Heart right ventricle (tissue), 16 donors: ENCODE measurements at regions not wholly inside any gene's neighbourhood (a gene's known extent, or its start where the extent isn't known, plus 50 kb on each side); places are given as distances from the start of the nearest gene placed in this dataset.

ENCODE experiments used
- ATAC-seq, 8 donors: fragments of 200-7000 bp; cut with Tn5 transposase; one replicate each; pipeline ENCODE4 v1.9.1; 2020; ENCODE audit warnings: mild to moderate bottlenecking in 8 of 8, moderate library complexity in 8 of 8, moderate number of reproducible peaks in 1 of 8
- DNase-seq, 2 donors: peaks; one replicate each; pipeline ENCODE4 v3.0.0-alpha.2; 2020
- H3K27ac ChIP-seq, 10 donors: fragments of 200-600 bp; sonication (generic) in 2 of 10; one replicate each; pipeline versions ENCODE4 v1.5.0 to v1.8.0; 2020 to 2022; ENCODE audit warnings: mild to moderate bottlenecking in 3 of 10
- H3K27me3 ChIP-seq, 7 donors: fragments of 200-600 bp; one replicate each; pipeline ENCODE4 v1.8.0; 2021 to 2022; ENCODE audit warnings: mild to moderate bottlenecking in 2 of 7
- H3K36me3 ChIP-seq, 9 donors: fragments of 200-600 bp; sonication (generic) in 1 of 9; one replicate each; pipeline versions ENCODE4 v1.5.0 to v1.8.0; 2020 to 2022; ENCODE audit warnings: mild to moderate bottlenecking in 2 of 9
- H3K4me1 ChIP-seq, 9 donors: fragments of 200-600 bp; sonication (generic) in 1 of 9; one replicate each; pipeline versions ENCODE4 v1.5.0 to v1.8.0; 2020 to 2022; ENCODE audit warnings: mild to moderate bottlenecking in 4 of 9
- H3K4me3 ChIP-seq, 10 donors: fragments of 200-600 bp; sonication (generic) in 2 of 10; one replicate each; pipeline versions ENCODE4 v1.5.0 to v1.8.0; 2020 to 2022; ENCODE audit warnings: mild to moderate bottlenecking in 7 of 10, moderate library complexity in 2 of 10
- H3K9me3 ChIP-seq, 11 donors: fragments of 200-600 bp in 10 of 11; sonication (generic) in 2 of 11; one replicate each; pipeline versions ENCODE4 v1.5.0 to v1.8.0; 2013 to 2022; ENCODE audit warnings: mild to moderate bottlenecking in 2 of 11, control low read depth in 1 of 11, moderate library complexity in 1 of 11
- WGBS, 2 donors: extraction: QIAGEN DNeasy Blood & Tissue Kit; methylation state at CpG; one replicate each; pipeline ENCODE4 v1.1.7; 2013; ENCODE audit warnings: inconsistent platforms in 1 of 2; 5-methylcytosine and 5-hydroxymethylcytosine counted together
- intact Hi-C, 10 donors: fragments of 100-400 bp; cut with DNase I; formaldehyde crosslinking; loops; one replicate each; pipeline versions ENCODE4 v1.11.1 to v1.14.2; 2022
- TF ChIP-seq, protein P1 (sequence below), 9 donors: fragments of 200-600 bp; sonication (generic) in 2 of 9; IDR thresholded peaks; one replicate each; pipeline versions ENCODE4 v1.5.0 to v1.8.0; 2021 to 2022; ENCODE audit warnings: antibody characterized with exemption in 9 of 9, mild to moderate bottlenecking in 5 of 9, moderate library complexity in 1 of 9
- donor health status: Arrhythmogenic right ventricular cardiomyopathy.
- donor health status: ischemic (EF 13 %, LVEDD 7.1; RV severe dilation, severe dysfunction).
- donor health status: healthy with polysubstance abuse.
- donor health status: DM: no; HTN: yes; CAD: no.
- donor health status: DM: no; HTN: no; CAD: no.
- donor health status: ischemic (EF 25% LVEDD 6.9; RV normal size, moderate dysfunction).
- donor health status: ischemic (EF 25% LVEDD 5.7; RV mildly dilated, moderate dysfunction).
- donor health status: healthy.
- donor health status: DM: yes; HTN: yes; CAD: no.
- donor health status: Ischemic cardiomyopathy.
- donor health status: ischemic (EF 35%, LVEDD 5.7; RV mildly dilated, moderate dysfunction).
- donor health status: nonischemic (EF 11% LVEDD 7.7; RV severe dilation, severe dysfunction).
- donor health status: DM: yes; HTN: yes; CAD: no.
- donor health status: PGD.
- donor health status: ischemic (EF 29% LVEDD 5.4; RV normal size, mild dysfunction).
- donor health status: nonischemic (EF 23%, LVEDD 6.1; RV moderate dilation, normal function).

DNA sequence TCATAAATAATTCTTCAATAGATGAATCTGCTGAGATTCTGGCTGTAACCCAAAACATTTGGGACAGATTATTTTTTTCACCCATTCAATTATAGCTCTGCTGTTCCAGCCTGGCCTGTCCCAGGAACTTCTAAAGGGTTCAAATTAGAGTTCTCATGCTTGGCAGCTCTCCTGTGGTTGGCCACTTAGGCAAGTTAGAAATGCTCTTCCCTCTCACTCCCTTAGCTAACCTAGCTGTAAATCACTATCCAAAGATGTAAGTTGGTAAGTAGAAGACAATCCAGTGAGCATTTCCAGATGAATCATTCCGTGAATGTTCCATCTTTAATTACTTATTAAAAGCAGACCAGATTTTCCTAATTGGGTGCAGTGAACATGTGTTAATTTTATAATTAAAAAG is 760.4 kb upstream of the TBX3 start:
- ATAC-seq (no peak), DNase-seq (no peak)
- H3K4me3 ChIP-seq, result no peak overlapping the region
- 94 to 96% methylated on average over 1 of the region's 1 CpG for WGBS, 2 donors
- intact Hi-C loops, result loop anchor here in 2 of 10 donors (10.0 kb wide), 2 partner anchors 180 to 190 kb away; no protein-coding TSS in a partner anchor
- H3K4me1 ChIP-seq, result peaks cover 0 to 18% (median 8%) of the 10 kb centered on the region in 9 donors
- no peaks in the 10 kb centered on the region for H3K36me3 ChIP-seq
- TF ChIP-seq, protein P1, sequence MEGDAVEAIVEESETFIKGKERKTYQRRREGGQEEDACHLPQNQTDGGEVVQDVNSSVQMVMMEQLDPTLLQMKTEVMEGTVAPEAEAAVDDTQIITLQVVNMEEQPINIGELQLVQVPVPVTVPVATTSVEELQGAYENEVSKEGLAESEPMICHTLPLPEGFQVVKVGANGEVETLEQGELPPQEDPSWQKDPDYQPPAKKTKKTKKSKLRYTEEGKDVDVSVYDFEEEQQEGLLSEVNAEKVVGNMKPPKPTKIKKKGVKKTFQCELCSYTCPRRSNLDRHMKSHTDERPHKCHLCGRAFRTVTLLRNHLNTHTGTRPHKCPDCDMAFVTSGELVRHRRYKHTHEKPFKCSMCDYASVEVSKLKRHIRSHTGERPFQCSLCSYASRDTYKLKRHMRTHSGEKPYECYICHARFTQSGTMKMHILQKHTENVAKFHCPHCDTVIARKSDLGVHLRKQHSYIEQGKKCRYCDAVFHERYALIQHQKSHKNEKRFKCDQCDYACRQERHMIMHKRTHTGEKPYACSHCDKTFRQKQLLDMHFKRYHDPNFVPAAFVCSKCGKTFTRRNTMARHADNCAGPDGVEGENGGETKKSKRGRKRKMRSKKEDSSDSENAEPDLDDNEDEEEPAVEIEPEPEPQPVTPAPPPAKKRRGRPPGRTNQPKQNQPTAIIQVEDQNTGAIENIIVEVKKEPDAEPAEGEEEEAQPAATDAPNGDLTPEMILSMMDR (IDR thresholded peaks at IDR 0.05), result no peak
- no peak overlapping the region for H3K27ac ChIP-seq
- no peaks in the 10 kb centered on the region for H3K9me3 ChIP-seq
- H3K27me3 ChIP-seq, result peaks cover 0 to 5% (median 0%) of the 10 kb centered on the region in 7 donors

GRCh38 chr12:115443351-115443938 is 759.5 kb upstream of the TBX3 start:
- ATAC-seq, result no peak

GRCh38 chr12:115440438-115440837 is 756.5 kb upstream of the TBX3 start:
- TF ChIP-seq, protein P1 (IDR thresholded peaks at IDR 0.05), result no peak

More at GRCh38 chr12:115443351-115443938, 759.5 kb upstream of the TBX3 start:
- 89 to 92% methylated on average over 4 of the region's 4 CpGs for WGBS, 2 donors
- Histone ChIP-seq H3K4me1 (peaks cover 0 to 27% (median 8%) of the 10 kb centered on the region in 9 donors), H3K27me3 (peaks cover 0 to 5% (median 0%) of the 10 kb centered on the region in 7 donors), H3K27ac (no peak overlapping the region), H3K9me3 (no peaks in the 10 kb centered on the region), H3K4me3 (no peak overlapping the region), H3K36me3 (no peaks in the 10 kb centered on the region)
- TF ChIP-seq, protein P1 (IDR thresholded peaks at IDR 0.05), result no peak
- no peak for DNase-seq
- intact Hi-C loops, result loop anchor here in 2 of 10 donors (10.0 kb wide), 2 partner anchors 181 to 191 kb away; no protein-coding TSS in a partner anchor

GRCh38 chr12:115439008-115439601 is 755.1 kb upstream of the TBX3 start:
- no peak overlapping the region for H3K4me3 ChIP-seq
- no peaks in the 10 kb centered on the region for H3K36me3 ChIP-seq
- intact Hi-C loops, result loop anchor here in 2 of 10 donors (1.0 to 5.0 kb wide), 3 partner anchors 65 to 183 kb away; no protein-coding TSS in a partner anchor
- no peaks in the 10 kb centered on the region for H3K9me3 ChIP-seq
- peaks cover 0 to 4% (median 0%) of the 10 kb centered on the region in 7 donors for H3K27me3 ChIP-seq
- TF ChIP-seq, protein P1 (IDR thresholded peaks at IDR 0.05), result no peak
- H3K4me1 ChIP-seq, result peaks cover 0 to 47% (median 8%) of the 10 kb centered on the region in 9 donors
- 69 to 73% methylated on average over 2 of the region's 2 CpGs for WGBS, 2 donors
- H3K27ac ChIP-seq, result peak overlapping the region in 6 of 10 donors; percentile 30 to 72 (median 59)
- ATAC-seq (peak; percentile 58 to 78 (median 71)), DNase-seq (peak in 1 of 2 donors; percentile 38)

More at GRCh38 chr12:115440438-115440837, 756.5 kb upstream of the TBX3 start:
- Histone ChIP-seq H3K9me3 (no peaks in the 10 kb centered on the region), H3K4me1 (peaks cover 0 to 47% (median 8%) of the 10 kb centered on the region in 9 donors), H3K27ac (peak overlapping the region in 6 of 10 donors; percentile 50 to 78 (median 61)), H3K27me3 (peaks cover 0 to 5% (median 0%) of the 10 kb centered on the region in 7 donors), H3K36me3 (no peaks in the 10 kb centered on the region), H3K4me3 (no peak overlapping the region)
- intact Hi-C loops, result loop anchor here in 2 of 10 donors (10.0 kb wide), 2 partner anchors 184 to 194 kb away; no protein-coding TSS in a partner anchor
- 43 to 45% methylated on average over 3 of the region's 3 CpGs for WGBS, 2 donors
- peak; percentile 64 to 65 for DNase-seq
- ATAC-seq, result peak; percentile 25 to 74 (median 55)
